ENCODE measurements at regions not wholly inside any gene's neighbourhood (a gene's known extent, or its start where the extent isn't known, plus 50 kb on each side); places are given as distances from the start of the nearest gene placed in this dataset.
"Not testable (repeated sequence)": the region's sequence is repeated elsewhere in the genome, so short reads cannot be mapped to it uniquely, and the experiment has no call there.

DNA sequence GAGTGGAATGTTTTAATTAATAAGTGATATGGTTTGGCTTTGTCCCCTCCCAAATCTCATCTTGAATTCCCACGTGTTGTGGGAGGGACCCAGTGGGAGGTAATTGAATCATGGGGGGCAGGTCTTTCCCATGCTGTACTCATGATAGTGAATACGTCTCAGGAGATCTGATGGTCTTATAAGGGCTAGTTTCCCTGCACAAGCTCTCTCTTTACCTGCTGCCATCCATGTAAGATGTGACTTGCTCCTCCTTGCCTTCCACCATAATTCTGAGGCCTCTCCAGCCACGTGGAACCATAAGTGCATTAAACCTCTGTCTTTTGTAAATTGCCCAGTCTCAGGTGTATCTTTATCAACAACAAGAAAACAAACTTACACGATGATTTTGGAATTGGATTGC is 734.5 kb upstream of the BCHE start:
- not testable (repeated sequence) for TF ChIP-seq POLR2A (IDR thresholded peaks at IDR 0.05; ENCODE audit: low read depth, low read length); POLR2AphosphoS5 (IDR thresholded peaks at IDR 0.05; ENCODE audit: low read depth, low read length); TAF1 (IDR thresholded peaks at IDR 0.05; ENCODE audit: borderline replicate concordance, low read depth, low read length)

Measured in GM12892 (cell line).